Liver (tissue), 8 donors: ENCODE measurements at regions not wholly inside any gene's neighbourhood (a gene's known extent, or its start where the extent isn't known, plus 50 kb on each side); places are given as distances from the start of the nearest gene placed in this dataset.

Experiments
- DNase-seq: peaks from one replicate; pipeline ENCODE4 v3.0.0-alpha.2; 2017; ENCODE audit warnings: low spot score
- H3K27ac ChIP-seq, 2 donors: one replicate each; pipeline ENCODE4 v1.7.0; 2013; ENCODE audit warnings: inconsistent platforms in 2 of 2, low read length in 2 of 2, control low read depth in 1 of 2, low read depth in 1 of 2, mild to moderate bottlenecking in 1 of 2
- H3K27me3 ChIP-seq, 4 donors: one replicate each; pipeline versions ENCODE4 v1.6.1 to v1.7.0; 2013; ENCODE audit warnings: low read length in 3 of 4, inconsistent platforms in 1 of 4, mild to moderate bottlenecking in 1 of 4, moderate library complexity in 1 of 4; ENCODE audit not compliant: control insufficient read depth in 4 of 4, insufficient read depth in 4 of 4
- H3K36me3 ChIP-seq, 4 donors: one replicate each; pipeline versions ENCODE4 v1.6.1 to v1.7.0; 2013; ENCODE audit warnings: low read length in 3 of 4, mild to moderate bottlenecking in 3 of 4, low read depth in 1 of 4, moderate library complexity in 1 of 4; ENCODE audit not compliant: control insufficient read depth in 4 of 4, insufficient read depth in 3 of 4
- H3K4me1 ChIP-seq, 4 donors: one replicate each; pipeline versions ENCODE4 v1.6.1 to v1.7.0; 2013; ENCODE audit warnings: low read length in 3 of 4, mild to moderate bottlenecking in 3 of 4, moderate library complexity in 1 of 4; ENCODE audit not compliant: control insufficient read depth in 4 of 4, insufficient read depth in 4 of 4
- H3K4me3 ChIP-seq, 3 donors: one replicate each; pipeline versions ENCODE4 v1.6.1 to v1.7.0; 2013; ENCODE audit warnings: low read length in 3 of 3, control low read depth in 1 of 3, low read depth in 1 of 3, mild to moderate bottlenecking in 1 of 3
- H3K9ac ChIP-seq, 2 donors: one replicate each; pipeline ENCODE4 v1.7.0; 2013; ENCODE audit warnings: low read length in 2 of 2, mild to moderate bottlenecking in 2 of 2, moderate library complexity in 2 of 2, control low read depth in 1 of 2, low read depth in 1 of 2
- H3K9me3 ChIP-seq, 4 donors: one replicate each; pipeline versions ENCODE4 v1.6.1 to v1.7.0; 2013; ENCODE audit warnings: low read length in 3 of 4; ENCODE audit not compliant: control insufficient read depth in 4 of 4
- EGR1 ChIP-seq, 2 donors: IDR thresholded peaks; 2 replicates each; pipeline ENCODE4 v1.6.1; 2016 to 2018; ENCODE audit warnings: antibody characterized with exemption in 2 of 2, low read depth in 2 of 2
- FOXA1 ChIP-seq: IDR thresholded peaks from 2 replicates; pipeline ENCODE4 v1.6.1; 2016; ENCODE audit warnings: antibody characterized with exemption
- FOXA2 ChIP-seq: IDR thresholded peaks from 2 replicates; pipeline ENCODE4 v1.6.1; 2016; ENCODE audit warnings: antibody characterized with exemption
- GABPA ChIP-seq, 2 donors: IDR thresholded peaks in 1 of 2; conservative IDR thresholded peaks in 1 of 2; 2 replicates each; pipeline ENCODE4 v1.6.1; 2016; ENCODE audit warnings: antibody characterized with exemption in 2 of 2, mild to moderate bottlenecking in 1 of 2, moderate library complexity in 1 of 2
- HNF4A ChIP-seq, 2 donors: conservative IDR thresholded peaks; 2 replicates each; pipeline ENCODE4 v1.6.1; 2016; ENCODE audit warnings: antibody characterized with exemption in 2 of 2, mild to moderate bottlenecking in 2 of 2
- HNF4G ChIP-seq: IDR thresholded peaks from 2 replicates; pipeline ENCODE4 v1.6.1; 2016; ENCODE audit warnings: antibody characterized with exemption
- JUND ChIP-seq, 2 donors: IDR thresholded peaks; 2 replicates each; pipeline ENCODE4 v1.6.1; 2016; ENCODE audit warnings: antibody characterized with exemption in 2 of 2
- NR2F2 ChIP-seq: IDR thresholded peaks from 2 replicates; pipeline ENCODE4 v1.6.1; 2016; ENCODE audit warnings: antibody characterized with exemption
- RAD21 ChIP-seq, 2 donors: IDR thresholded peaks; 2 replicates each; pipeline ENCODE4 v1.6.1; 2016; ENCODE audit warnings: antibody characterized with exemption in 2 of 2, mild to moderate bottlenecking in 2 of 2
- RXRA ChIP-seq, 2 donors: IDR thresholded peaks; 2 replicates each; pipeline ENCODE4 v1.6.1; 2017 to 2018; ENCODE audit warnings: antibody characterized with exemption in 2 of 2, mild to moderate bottlenecking in 1 of 2
- SP1 ChIP-seq: IDR thresholded peaks from 2 replicates; pipeline ENCODE4 v1.6.1; 2018; ENCODE audit warnings: antibody characterized with exemption, mild to moderate bottlenecking
- TAF1 ChIP-seq: conservative IDR thresholded peaks from 2 replicates; pipeline ENCODE4 v1.6.1; 2016; ENCODE audit warnings: antibody characterized with exemption, mild to moderate bottlenecking
- YY1 ChIP-seq: IDR thresholded peaks from 2 replicates; pipeline ENCODE4 v1.6.1; 2016; ENCODE audit warnings: antibody characterized with exemption, mild to moderate bottlenecking
- WGBS: extraction: QIAGEN DNeasy Blood & Tissue Kit; methylation state at CpG from one replicate; pipeline ENCODE4 v1.1.7; 2013; 5-methylcytosine and 5-hydroxymethylcytosine counted together
- TF ChIP-seq, protein P1 (sequence below): IDR thresholded peaks from 2 replicates; pipeline ENCODE4 v1.6.1; 2016; ENCODE audit warnings: antibody characterized with exemption
- TF ChIP-seq, protein P2 (sequence below): IDR thresholded peaks from 2 replicates; pipeline ENCODE4 v1.6.1; 2016; ENCODE audit warnings: antibody characterized with exemption
- TF ChIP-seq, protein P3 (sequence below): IDR thresholded peaks from 2 replicates; pipeline ENCODE4 v1.6.1; 2016; ENCODE audit warnings: antibody characterized with exemption, mild to moderate bottlenecking
- TF ChIP-seq, protein P4 (sequence below): fragments of 150-350 bp; IDR thresholded peaks from 2 replicates; pipeline ENCODE4 v1.5.1; 2017; ENCODE audit warnings: improper control_type of control experiment, low read depth, low read length; ENCODE audit not compliant: missing input control
- donor health status: healthy.
- donor health status: healthy.
- donor health status: healthy.
- donor health status: healthy.
- donor health status: healthy.

GRCh38 chr2:216916956-216917650 is 57.2 kb upstream of the TNP1 start:
- Histone ChIP-seq H3K36me3 (no peaks in the 10 kb centered on the region), H3K4me3 (no peak overlapping the region), H3K9me3 (no peaks in the 10 kb centered on the region), H3K27me3 (no peaks in the 10 kb centered on the region), H3K27ac (no peak overlapping the region), H3K9ac (no peak overlapping the region), H3K4me1 (no peaks in the 10 kb centered on the region)
- 93% methylated on average over 3 of the region's 3 CpGs for WGBS
- DNase-seq: no peak
- no peak for TF ChIP-seq HNF4G
- no peak for TF ChIP-seq YY1
- no peak for TF ChIP-seq FOXA1
- TF ChIP-seq, protein P1, sequence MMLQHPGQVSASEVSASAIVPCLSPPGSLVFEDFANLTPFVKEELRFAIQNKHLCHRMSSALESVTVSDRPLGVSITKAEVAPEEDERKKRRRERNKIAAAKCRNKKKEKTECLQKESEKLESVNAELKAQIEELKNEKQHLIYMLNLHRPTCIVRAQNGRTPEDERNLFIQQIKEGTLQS: no peak
- no peak for TF ChIP-seq TAF1
- TF ChIP-seq GABPA (IDR thresholded peaks at IDR 0.05 in 1 of 2, conservative IDR thresholded peaks at IDR 0.05 in 1 of 2): no peak
- no peak for TF ChIP-seq FOXA2
- no peak for TF ChIP-seq RAD21 (IDR thresholded peaks at IDR 0.05)
- TF ChIP-seq SP1: no peak
- no peak for TF ChIP-seq EGR1 (IDR thresholded peaks at IDR 0.05; ENCODE audit: low read depth in 2 of 2)
- TF ChIP-seq, protein P2, sequence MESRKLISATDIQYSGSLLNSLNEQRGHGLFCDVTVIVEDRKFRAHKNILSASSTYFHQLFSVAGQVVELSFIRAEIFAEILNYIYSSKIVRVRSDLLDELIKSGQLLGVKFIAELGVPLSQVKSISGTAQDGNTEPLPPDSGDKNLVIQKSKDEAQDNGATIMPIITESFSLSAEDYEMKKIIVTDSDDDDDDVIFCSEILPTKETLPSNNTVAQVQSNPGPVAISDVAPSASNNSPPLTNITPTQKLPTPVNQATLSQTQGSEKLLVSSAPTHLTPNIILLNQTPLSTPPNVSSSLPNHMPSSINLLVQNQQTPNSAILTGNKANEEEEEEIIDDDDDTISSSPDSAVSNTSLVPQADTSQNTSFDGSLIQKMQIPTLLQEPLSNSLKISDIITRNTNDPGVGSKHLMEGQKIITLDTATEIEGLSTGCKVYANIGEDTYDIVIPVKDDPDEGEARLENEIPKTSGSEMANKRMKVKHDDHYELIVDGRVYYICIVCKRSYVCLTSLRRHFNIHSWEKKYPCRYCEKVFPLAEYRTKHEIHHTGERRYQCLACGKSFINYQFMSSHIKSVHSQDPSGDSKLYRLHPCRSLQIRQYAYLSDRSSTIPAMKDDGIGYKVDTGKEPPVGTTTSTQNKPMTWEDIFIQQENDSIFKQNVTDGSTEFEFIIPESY: no peak
- no peak for TF ChIP-seq HNF4A (conservative IDR thresholded peaks at IDR 0.05)
- TF ChIP-seq NR2F2: no peak

DNA sequence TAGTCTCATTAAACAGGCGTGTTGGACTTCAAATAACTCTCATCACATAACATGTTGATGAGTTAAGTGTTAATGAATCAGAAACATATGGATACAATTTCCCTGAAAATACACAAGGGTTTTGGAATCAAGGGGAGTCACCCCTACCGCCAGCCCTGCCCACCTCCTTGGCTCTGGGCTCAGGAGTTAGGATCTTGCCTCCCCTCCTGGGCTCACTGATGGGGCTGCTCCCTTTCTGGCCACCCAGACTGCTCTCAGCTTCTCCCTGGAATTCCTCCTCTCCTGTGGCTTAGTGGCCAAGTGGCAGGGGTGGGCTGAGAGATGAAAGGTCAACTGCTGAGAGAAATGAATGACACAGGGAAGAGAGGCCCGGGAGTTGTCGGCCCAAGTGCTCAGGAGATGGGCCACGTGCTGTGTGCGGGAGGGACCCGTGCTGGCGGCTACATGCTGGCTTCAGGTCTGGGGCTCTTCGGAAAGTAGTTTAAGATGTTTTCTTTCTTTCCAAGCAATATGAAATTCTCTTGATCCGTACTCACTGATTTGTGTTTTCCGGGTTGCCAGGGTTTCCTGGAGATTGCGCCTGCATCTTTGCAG is 55.8 kb upstream of the TNP1 start:
- Histone ChIP-seq H3K36me3 (no peaks in the 10 kb centered on the region), H3K9me3 (no peaks in the 10 kb centered on the region), H3K27me3 (no peaks in the 10 kb centered on the region), H3K4me1 (no peaks in the 10 kb centered on the region), H3K4me3 (no peak overlapping the region), H3K9ac (no peak overlapping the region), H3K27ac (no peak overlapping the region)
- no peak for TF ChIP-seq NR2F2
- TF ChIP-seq RXRA (IDR thresholded peaks at IDR 0.05): no peak
- TF ChIP-seq YY1: no peak
- TF ChIP-seq, protein P2: no peak
- TF ChIP-seq, protein P3, sequence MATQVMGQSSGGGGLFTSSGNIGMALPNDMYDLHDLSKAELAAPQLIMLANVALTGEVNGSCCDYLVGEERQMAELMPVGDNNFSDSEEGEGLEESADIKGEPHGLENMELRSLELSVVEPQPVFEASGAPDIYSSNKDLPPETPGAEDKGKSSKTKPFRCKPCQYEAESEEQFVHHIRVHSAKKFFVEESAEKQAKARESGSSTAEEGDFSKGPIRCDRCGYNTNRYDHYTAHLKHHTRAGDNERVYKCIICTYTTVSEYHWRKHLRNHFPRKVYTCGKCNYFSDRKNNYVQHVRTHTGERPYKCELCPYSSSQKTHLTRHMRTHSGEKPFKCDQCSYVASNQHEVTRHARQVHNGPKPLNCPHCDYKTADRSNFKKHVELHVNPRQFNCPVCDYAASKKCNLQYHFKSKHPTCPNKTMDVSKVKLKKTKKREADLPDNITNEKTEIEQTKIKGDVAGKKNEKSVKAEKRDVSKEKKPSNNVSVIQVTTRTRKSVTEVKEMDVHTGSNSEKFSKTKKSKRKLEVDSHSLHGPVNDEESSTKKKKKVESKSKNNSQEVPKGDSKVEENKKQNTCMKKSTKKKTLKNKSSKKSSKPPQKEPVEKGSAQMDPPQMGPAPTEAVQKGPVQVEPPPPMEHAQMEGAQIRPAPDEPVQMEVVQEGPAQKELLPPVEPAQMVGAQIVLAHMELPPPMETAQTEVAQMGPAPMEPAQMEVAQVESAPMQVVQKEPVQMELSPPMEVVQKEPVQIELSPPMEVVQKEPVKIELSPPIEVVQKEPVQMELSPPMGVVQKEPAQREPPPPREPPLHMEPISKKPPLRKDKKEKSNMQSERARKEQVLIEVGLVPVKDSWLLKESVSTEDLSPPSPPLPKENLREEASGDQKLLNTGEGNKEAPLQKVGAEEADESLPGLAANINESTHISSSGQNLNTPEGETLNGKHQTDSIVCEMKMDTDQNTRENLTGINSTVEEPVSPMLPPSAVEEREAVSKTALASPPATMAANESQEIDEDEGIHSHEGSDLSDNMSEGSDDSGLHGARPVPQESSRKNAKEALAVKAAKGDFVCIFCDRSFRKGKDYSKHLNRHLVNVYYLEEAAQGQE: no peak
- no peak for TF ChIP-seq FOXA2
- TF ChIP-seq, protein P4, sequence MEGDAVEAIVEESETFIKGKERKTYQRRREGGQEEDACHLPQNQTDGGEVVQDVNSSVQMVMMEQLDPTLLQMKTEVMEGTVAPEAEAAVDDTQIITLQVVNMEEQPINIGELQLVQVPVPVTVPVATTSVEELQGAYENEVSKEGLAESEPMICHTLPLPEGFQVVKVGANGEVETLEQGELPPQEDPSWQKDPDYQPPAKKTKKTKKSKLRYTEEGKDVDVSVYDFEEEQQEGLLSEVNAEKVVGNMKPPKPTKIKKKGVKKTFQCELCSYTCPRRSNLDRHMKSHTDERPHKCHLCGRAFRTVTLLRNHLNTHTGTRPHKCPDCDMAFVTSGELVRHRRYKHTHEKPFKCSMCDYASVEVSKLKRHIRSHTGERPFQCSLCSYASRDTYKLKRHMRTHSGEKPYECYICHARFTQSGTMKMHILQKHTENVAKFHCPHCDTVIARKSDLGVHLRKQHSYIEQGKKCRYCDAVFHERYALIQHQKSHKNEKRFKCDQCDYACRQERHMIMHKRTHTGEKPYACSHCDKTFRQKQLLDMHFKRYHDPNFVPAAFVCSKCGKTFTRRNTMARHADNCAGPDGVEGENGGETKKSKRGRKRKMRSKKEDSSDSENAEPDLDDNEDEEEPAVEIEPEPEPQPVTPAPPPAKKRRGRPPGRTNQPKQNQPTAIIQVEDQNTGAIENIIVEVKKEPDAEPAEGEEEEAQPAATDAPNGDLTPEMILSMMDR: no peak
- TF ChIP-seq JUND (IDR thresholded peaks at IDR 0.05): no peak
- TF ChIP-seq HNF4G: no peak
- TF ChIP-seq EGR1 (IDR thresholded peaks at IDR 0.05; ENCODE audit: low read depth in 2 of 2): no peak
- TF ChIP-seq TAF1: no peak
- no peak for TF ChIP-seq GABPA (IDR thresholded peaks at IDR 0.05 in 1 of 2, conservative IDR thresholded peaks at IDR 0.05 in 1 of 2)
- WGBS: 89% methylated on average over 12 of the region's 12 CpGs
- no peak for DNase-seq
